ENCODE measurements at regions not wholly inside any gene's neighbourhood (a gene's known extent, or its start where the extent isn't known, plus 50 kb on each side); places are given as distances from the start of the nearest gene placed in this dataset.

- intact Hi-C loops (cut with DNase I; ENCODE audit: low total_unique reads) (loop anchor here (5.0 kb wide), 1 partner anchor 34 kb away; no protein-coding TSS in a partner anchor), in situ Hi-C loops (cut with MboI; ENCODE audit: low pct_ligation_motif_present in 1 of 4, low pct_unique_long_range_greater_than_20kb in 1 of 4, low sequenced_read_pairs in 3 of 4) (no loop called here)
- no peak for TF ChIP-seq CTCF (IDR thresholded peaks at IDR 0.05)
- TF ChIP-seq EP300 (IDR thresholded peaks at IDR 0.05; ENCODE audit: low read depth): no peak
- TF ChIP-seq POLR2AphosphoS5 (IDR thresholded peaks at IDR 0.05): no peak
- TF ChIP-seq POLR2A (IDR thresholded peaks at IDR 0.05): no peak
- no peaks in the 10 kb centered on the region for H3K4me1 ChIP-seq
- no peak overlapping the region for H3K27ac ChIP-seq
- H3K36me3 ChIP-seq: no peaks in the 10 kb centered on the region
- H3K9me3 ChIP-seq: no peaks in the 10 kb centered on the region
- H3K27me3 ChIP-seq: no peaks in the 10 kb centered on the region
- no peak overlapping the region for H3K4me3 ChIP-seq
- WGBS, 2 donors (ENCODE audit: low coverage in 1 of 2): 46 to 56% methylated on average over 2 of the region's 2 CpGs
- no peak for DNase-seq
These were observed 713.3 kb upstream of the EPHA6 start for GRCh38 chr3:96101006-96101560.

- H3K27ac ChIP-seq: no peak overlapping the region
- intact Hi-C loops (cut with DNase I; ENCODE audit: low total_unique reads) (no loop called here), in situ Hi-C loops (cut with MboI; ENCODE audit: low pct_ligation_motif_present in 1 of 4, low pct_unique_long_range_greater_than_20kb in 1 of 4, low sequenced_read_pairs in 3 of 4) (no loop called here)
- H3K36me3 ChIP-seq: no peaks in the 10 kb centered on the region
- H3K9me3 ChIP-seq: no peaks in the 10 kb centered on the region
- H3K4me3 ChIP-seq: no peak overlapping the region
- H3K4me1 ChIP-seq: no peaks in the 10 kb centered on the region
- no peaks in the 10 kb centered on the region for H3K27me3 ChIP-seq
- TF ChIP-seq CTCF (IDR thresholded peaks at IDR 0.05) (no peak), POLR2A (IDR thresholded peaks at IDR 0.05) (no peak), POLR2AphosphoS5 (IDR thresholded peaks at IDR 0.05) (no peak), EP300 (IDR thresholded peaks at IDR 0.05; ENCODE audit: low read depth) (no peak)
- 76 to 92% methylated on average over 2 of the region's 2 CpGs for WGBS, 2 donors (ENCODE audit: low coverage in 1 of 2)
- DNase-seq: no peak
These were observed 707.7 kb upstream of the EPHA6 start for GRCh38 chr3:96106701-96107100.

Measured in transverse colon (tissue), 4 donors.